ENCODE measurements at regions not wholly inside any gene's neighbourhood (a gene's known extent, or its start where the extent isn't known, plus 50 kb on each side); places are given as distances from the start of the nearest gene placed in this dataset.
"Not testable (repeated sequence)": the region's sequence is repeated elsewhere in the genome, so short reads cannot be mapped to it uniquely, and the experiment has no call there.

GRCh38 chr1:242827538-242827937 is 303.0 kb upstream of the PLD5 start:
- DNase-seq (ENCODE audit: insufficient read length, low spot score): no peak
- no peak for FAIRE-seq

GRCh38 chr1:242826701-242827336 is 302.3 kb upstream of the PLD5 start:
- no peak for DNase-seq (ENCODE audit: insufficient read length, low spot score)
- FAIRE-seq: no peak

DNA sequence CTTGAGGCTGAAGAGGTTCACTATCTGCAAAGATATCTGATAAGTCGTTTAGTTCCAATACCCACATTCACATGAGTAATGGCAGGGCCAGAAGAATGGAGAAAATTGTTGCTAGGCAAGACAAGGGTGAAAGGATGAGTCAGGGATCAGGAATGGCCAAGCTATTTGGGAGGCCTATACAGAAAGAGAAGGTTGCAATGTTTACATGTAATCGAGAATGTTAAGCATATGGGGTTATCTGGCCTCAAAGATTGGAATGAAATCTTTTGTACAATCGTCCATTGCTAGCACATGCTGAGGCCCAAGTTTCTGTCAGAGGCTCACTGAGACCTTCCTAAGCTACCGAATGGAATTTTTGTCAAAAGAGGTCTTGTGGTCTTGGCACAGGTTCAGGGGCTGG is 299.9 kb upstream of the PLD5 start:
- FAIRE-seq: no peak
- DNase-seq (ENCODE audit: insufficient read length, low spot score): peak; percentile 29

DNA sequence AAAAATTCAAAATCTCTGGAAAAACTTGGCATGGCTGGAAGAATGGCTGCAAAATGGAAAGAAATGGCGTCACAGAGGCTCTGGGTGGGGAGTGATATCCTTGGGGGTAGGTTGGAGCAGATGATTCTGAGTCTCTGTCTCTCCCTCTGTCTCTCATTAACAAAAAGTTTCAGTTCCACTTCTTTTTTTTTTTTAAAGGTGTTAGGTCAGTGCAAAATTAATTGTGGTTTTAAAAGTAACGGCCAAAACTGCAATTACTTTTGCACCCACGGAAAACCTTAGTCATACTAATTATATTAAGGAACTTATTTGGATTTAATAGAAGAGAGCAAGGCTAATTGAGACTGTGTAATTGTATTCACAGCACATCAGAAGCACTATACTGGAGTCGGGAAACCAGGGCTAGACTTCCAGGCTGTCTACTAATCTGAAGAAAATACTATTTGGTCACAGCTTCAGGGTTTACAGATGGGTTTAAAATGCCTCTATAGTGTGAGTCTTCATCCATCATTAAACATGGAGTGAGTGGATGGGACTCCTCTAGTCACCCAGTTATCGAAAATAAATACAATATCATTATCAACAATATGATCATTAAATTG is 289.1 kb upstream of the PLD5 start:
- DNase-seq (ENCODE audit: insufficient read length, low spot score) (no peak), FAIRE-seq (no peak)

GRCh38 chr1:242811092-242811840 is 286.8 kb upstream of the PLD5 start:
- DNase-seq (ENCODE audit: insufficient read length, low spot score): no peak
- peak; percentile 88 for FAIRE-seq

- FAIRE-seq: no peak
- DNase-seq (ENCODE audit: insufficient read length, low spot score): no peak
These were observed 281.8 kb upstream of the PLD5 start for GRCh38 chr1:242806324-242806723.

- FAIRE-seq; DNase-seq (ENCODE audit: insufficient read length, low spot score): not testable (repeated sequence)
These were observed 280.9 kb upstream of the PLD5 start for GRCh38 chr1:242805360-242805759.

- FAIRE-seq: no peak
- DNase-seq (ENCODE audit: insufficient read length, low spot score): no peak
These were observed 278.5 kb upstream of the PLD5 start for GRCh38 chr1:242802973-242803372.

DNA sequence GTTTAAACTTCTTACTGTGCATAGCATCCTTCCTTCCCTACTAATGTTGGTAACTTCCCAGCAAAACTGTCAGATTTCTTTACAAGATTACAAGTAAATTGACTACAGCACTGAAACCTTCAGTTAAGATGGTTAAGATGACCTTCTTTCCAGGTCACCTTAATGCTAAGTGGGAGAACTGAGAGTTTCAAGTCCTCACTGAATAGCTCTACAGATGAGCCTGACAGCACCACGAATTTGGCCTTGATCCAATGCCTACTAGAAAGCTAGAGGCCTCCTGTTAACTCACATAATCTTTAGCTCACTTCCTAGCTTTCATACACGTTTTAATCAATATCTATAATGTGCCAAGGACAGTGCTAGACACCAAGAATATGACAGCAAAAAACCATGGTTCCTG is 276.0 kb upstream of the PLD5 start:
- FAIRE-seq (no peak), DNase-seq (ENCODE audit: insufficient read length, low spot score) (no peak)

DNA sequence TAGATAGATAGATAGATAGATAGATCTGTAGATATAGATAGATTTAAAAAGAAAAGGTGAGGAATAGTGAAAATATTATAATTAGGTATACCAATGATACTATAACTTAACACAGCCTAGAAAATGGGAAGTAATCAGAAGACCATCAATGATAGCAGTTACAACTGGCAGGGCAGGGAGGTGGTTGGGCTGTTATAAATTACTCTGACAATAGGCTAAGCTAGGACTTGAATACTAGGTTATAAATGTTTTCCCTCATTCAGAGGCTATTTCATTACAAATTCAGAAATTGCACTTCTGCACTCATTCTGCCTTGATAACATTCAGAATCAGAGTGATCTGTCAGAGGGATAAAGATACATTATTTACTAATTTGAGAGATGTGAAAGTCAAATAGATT is 273.4 kb upstream of the PLD5 start:
- no peak for FAIRE-seq
- no peak for DNase-seq (ENCODE audit: insufficient read length, low spot score)

DNA sequence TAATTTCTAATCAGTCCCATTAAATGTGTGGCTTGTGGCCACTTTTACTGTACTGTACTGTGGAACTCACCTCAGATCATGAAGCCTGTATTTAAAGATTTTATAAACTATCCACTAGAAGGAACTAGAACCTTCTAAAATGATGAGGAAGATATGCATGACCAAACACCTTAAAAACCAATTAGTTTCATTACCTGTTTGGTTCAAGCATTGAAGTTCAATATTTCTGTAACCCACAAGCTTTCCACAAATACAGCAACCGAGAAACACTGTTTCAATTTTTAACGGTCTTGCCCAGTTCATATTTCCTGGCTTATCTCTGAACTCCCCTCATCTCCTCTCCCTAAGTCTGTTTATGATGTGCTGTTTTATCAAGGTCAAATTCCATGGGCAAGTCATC is 264.3 kb upstream of the PLD5 start:
- no peak for DNase-seq (ENCODE audit: insufficient read length, low spot score)

GRCh38 chr1:242787968-242788367 is 263.5 kb upstream of the PLD5 start:
- DNase-seq (ENCODE audit: insufficient read length, low spot score): no peak
- FAIRE-seq: no peak

More for the DNA sequence above, 264.3 kb upstream of the PLD5 start:
- FAIRE-seq: no peak

DNA sequence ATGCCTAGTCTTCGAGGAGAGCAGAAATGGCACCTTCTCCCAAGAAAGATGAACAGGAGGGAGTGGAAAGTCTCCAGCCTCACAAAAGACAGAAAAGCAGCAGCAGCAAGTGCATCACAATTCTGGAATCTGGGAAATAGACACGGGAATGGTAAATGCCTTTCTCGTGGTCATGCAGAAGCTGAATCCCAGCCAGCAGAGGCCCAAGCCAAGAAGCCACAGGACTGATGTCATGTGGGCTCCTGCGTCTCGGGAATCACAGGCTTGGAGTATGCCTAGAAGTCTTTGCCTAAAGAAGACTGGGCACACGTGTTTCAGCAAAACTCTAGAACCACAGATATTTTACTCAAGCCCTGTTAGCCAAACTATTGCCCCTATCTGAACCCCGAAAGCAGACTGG is 260.3 kb upstream of the PLD5 start:
- FAIRE-seq: no peak
- no peak for DNase-seq (ENCODE audit: insufficient read length, low spot score)

GRCh38 chr1:242784084-242784483 is 259.6 kb upstream of the PLD5 start:
- no peak for FAIRE-seq
- DNase-seq (ENCODE audit: insufficient read length, low spot score): no peak

GRCh38 chr1:242774256-242774655 is 249.8 kb upstream of the PLD5 start:
- no peak for FAIRE-seq
- DNase-seq (ENCODE audit: insufficient read length, low spot score): no peak

DNA sequence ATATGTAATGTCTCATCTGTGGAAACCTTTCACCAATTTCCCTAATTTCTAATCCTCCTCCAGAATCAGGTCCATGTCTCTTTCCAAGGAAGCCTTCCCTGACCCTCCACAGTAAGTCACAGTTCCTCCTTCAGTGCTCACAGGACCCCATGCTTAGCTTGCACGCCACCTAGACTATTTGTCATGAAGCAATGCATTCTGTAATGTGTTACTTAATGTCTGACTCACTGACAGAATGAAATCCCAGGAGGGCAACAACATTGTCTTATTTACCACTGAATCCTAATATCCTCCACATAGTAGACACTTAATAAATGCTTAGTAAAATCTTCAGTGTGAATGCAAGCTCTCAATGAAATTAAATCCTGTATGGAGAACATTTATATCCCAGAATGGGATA is 245.9 kb upstream of the PLD5 start:
- FAIRE-seq: no peak
- no peak for DNase-seq (ENCODE audit: insufficient read length, low spot score)

GRCh38 chr1:242764161-242764560 is 239.7 kb upstream of the PLD5 start:
- DNase-seq (ENCODE audit: insufficient read length, low spot score) (no peak), FAIRE-seq (no peak)

- DNase-seq (ENCODE audit: insufficient read length, low spot score) (no peak), FAIRE-seq (no peak)
These were observed 237.1 kb upstream of the PLD5 start for GRCh38 chr1:242761556-242761955.

- no peak for DNase-seq (ENCODE audit: insufficient read length, low spot score)
- no peak for FAIRE-seq
These were observed 230.4 kb upstream of the PLD5 start for GRCh38 chr1:242754926-242755325.

DNA sequence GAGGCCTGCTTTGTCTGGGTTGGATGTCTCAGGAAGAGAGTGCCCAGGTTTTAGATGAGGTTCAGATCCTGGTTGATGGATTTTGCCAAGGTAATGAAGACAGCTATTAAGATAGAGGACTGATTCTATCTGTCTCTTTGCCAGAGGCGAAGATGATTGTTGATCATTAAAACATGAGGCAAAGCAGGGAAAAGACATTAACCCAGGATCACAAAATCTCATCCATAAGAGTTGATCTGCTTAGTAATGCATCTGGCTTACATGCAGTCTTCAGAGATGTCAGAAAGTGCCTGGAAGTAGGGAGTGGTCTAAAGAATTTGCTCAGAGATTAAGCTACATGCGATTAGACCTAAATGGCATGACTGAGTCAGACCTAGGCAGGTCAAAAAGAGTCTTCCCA is 229.6 kb upstream of the PLD5 start:
- DNase-seq (ENCODE audit: insufficient read length, low spot score) (no peak), FAIRE-seq (no peak)

DNA sequence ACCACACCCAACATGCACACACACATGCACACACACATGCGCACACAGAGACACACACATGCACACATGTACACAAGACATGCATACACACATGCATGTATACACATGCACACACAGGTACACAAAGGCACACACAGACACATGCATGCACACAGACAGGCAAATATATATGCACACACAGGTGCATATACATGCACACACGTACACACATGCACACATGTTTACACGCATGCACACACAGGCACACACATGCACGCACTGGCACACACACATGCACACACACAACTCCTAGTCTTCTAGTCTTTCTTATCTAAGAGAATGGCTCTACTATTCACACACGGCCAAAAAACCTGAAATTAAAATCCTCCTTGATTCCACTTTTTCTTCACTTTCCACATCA is 222.7 kb upstream of the PLD5 start:
- FAIRE-seq (peak; percentile 94), DNase-seq (ENCODE audit: insufficient read length, low spot score) (no peak)

DNA sequence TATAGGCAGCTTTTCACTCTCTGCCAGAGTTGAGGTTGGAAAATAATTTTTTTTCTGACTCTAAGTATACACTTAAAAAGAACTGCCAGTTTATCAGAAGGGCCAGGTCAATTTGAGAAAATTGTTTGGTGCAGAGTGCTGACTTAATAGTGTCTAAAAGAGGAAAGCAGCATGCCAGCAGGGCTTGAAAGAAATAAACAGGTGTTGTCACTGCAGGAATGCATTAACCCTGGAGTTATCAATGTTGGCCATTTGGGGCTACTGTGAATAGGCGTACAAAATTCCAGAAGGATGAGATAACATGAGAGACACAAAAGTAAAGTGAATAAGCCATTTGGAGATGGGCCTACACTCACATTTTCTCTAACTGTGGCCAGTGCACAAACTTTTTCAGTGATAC is 220.6 kb upstream of the PLD5 start:
- DNase-seq (ENCODE audit: insufficient read length, low spot score) (no peak), FAIRE-seq (no peak)
